ENCODE measurements at regions not wholly inside any gene's neighbourhood (a gene's known extent, or its start where the extent isn't known, plus 50 kb on each side); places are given as distances from the start of the nearest gene placed in this dataset.

DNA sequence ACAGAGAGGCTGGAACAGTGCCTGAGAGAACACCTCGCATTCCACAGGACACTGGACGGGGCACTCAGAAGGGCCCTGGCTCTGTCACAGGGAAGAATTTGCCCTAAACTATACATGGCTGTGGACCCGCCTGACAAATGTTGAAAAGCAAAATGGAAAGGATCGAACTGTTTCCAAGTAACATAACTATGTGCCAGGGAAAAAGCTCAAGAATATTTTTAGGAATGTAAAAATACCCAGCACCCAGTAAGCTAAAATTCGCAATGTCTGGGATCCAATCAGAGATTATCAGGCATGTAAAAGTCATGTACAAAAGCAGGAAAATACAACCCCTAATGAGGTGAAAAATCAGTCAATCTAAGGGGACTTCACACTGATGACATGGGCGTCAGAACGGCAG lies 215.9 kb downstream of the TTLL2 start:
- TF ChIP-seq, protein P1, sequence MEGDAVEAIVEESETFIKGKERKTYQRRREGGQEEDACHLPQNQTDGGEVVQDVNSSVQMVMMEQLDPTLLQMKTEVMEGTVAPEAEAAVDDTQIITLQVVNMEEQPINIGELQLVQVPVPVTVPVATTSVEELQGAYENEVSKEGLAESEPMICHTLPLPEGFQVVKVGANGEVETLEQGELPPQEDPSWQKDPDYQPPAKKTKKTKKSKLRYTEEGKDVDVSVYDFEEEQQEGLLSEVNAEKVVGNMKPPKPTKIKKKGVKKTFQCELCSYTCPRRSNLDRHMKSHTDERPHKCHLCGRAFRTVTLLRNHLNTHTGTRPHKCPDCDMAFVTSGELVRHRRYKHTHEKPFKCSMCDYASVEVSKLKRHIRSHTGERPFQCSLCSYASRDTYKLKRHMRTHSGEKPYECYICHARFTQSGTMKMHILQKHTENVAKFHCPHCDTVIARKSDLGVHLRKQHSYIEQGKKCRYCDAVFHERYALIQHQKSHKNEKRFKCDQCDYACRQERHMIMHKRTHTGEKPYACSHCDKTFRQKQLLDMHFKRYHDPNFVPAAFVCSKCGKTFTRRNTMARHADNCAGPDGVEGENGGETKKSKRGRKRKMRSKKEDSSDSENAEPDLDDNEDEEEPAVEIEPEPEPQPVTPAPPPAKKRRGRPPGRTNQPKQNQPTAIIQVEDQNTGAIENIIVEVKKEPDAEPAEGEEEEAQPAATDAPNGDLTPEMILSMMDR (IDR thresholded peaks at IDR 0.05): no peak
- TF ChIP-seq POLR2A (IDR thresholded peaks at IDR 0.05; ENCODE audit: low read length) (no peak), RFX5 (IDR thresholded peaks at IDR 0.05) (no peak), RARB (CRISPR knock-in tag; IDR thresholded peaks at IDR 0.05) (no peak), KDM1A (IDR thresholded peaks at IDR 0.05; ENCODE audit: low read depth) (no peak), NR3C1 (IDR thresholded peaks at IDR 0.05) (no peak), CHD2 (IDR thresholded peaks at IDR 0.05; ENCODE audit: low read length, partially characterized antibody) (no peak), BHLHE40 (IDR thresholded peaks at IDR 0.05; ENCODE audit: low read depth, low read length) (no peak), REST (IDR thresholded peaks at IDR 0.05) (no peak), RAD21 (conservative IDR thresholded peaks at IDR 0.05 in 1 of 2, IDR thresholded peaks at IDR 0.05 in 1 of 2) (no peak)
- TF ChIP-seq, protein P2, sequence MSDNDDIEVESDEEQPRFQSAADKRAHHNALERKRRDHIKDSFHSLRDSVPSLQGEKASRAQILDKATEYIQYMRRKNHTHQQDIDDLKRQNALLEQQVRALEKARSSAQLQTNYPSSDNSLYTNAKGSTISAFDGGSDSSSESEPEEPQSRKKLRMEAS (IDR thresholded peaks at IDR 0.05): no peak

All from A549 (cell line).